ENCODE measurements at regions not wholly inside any gene's neighbourhood (a gene's known extent, or its start where the extent isn't known, plus 50 kb on each side); places are given as distances from the start of the nearest gene placed in this dataset.

DNA sequence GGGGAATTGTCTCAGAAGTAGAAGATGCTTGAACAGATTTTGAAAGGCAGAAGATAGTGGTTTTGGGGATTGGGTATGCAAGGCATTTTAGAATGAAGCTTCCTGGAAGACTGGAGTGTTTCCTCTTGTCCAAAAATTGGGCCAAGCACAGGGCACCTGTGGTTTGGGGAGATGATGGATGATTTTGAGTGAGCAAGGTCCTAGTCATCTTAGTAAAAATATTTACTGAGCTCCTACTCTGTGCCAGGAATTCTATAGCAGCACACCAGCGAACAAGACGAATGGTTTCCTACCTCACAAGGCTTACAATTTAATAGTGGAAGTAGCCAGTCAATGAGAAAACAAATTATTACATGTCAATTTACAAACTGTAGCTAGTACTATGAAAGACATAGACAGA is 484.4 kb upstream of the KIF2A start (continued):
- no peak for TF ChIP-seq CTBP2 (IDR thresholded peaks at IDR 0.05; ENCODE audit: borderline replicate concordance, insufficient read depth, insufficient read length, low read length)
- no peak for TF ChIP-seq EGR1 (IDR thresholded peaks at IDR 0.05; ENCODE audit: borderline replicate concordance, low read depth, low read length)
- TF ChIP-seq SP2 (IDR thresholded peaks at IDR 0.05; ENCODE audit: low read length) = no peak
- no peak for TF ChIP-seq HDAC2 (IDR thresholded peaks at IDR 0.05; ENCODE audit: borderline replicate concordance in 1 of 2, low read depth in 2 of 2, low read length in 2 of 2)
- TF ChIP-seq NRF1 (IDR thresholded peaks at IDR 0.05; ENCODE audit: low read depth, low read length) = no peak
- no peak for TF ChIP-seq BCL11A (IDR thresholded peaks at IDR 0.05; ENCODE audit: low read depth in 2 of 2, low read length in 2 of 2)
- TF ChIP-seq KDM1A (IDR thresholded peaks at IDR 0.05; ENCODE audit: borderline replicate concordance, low read length) = no peak
